ENCODE measurements at regions not wholly inside any gene's neighbourhood (a gene's known extent, or its start where the extent isn't known, plus 50 kb on each side); places are given as distances from the start of the nearest gene placed in this dataset.

GRCh38 chr5:71880536-71880935 lies 161.5 kb downstream of the CARTPT start:
- Histone ChIP-seq H2AFZ (ENCODE audit: low read length) (no peak overlapping the region), H3K9me3 (ENCODE audit: insufficient read depth, low read depth, low read length) (no peaks in the 10 kb centered on the region), H4K20me1 (ENCODE audit: insufficient read depth, low read length, poor library complexity, severe bottlenecking) (no peaks in the 10 kb centered on the region), H3K27me3 (ENCODE audit: insufficient read depth, low read length, poor library complexity, severe bottlenecking) (no peaks in the 10 kb centered on the region), H3K4me1 (ENCODE audit: insufficient read depth, low read length, poor library complexity, severe bottlenecking) (no peaks in the 10 kb centered on the region), H3K79me2 (ENCODE audit: insufficient read depth, low read length) (no peaks in the 10 kb centered on the region), H3K4me2 (ENCODE audit: low read depth, low read length, poor library complexity, severe bottlenecking) (no peak overlapping the region), H3F3A (ENCODE audit: low read depth) (no peaks in the 10 kb centered on the region), H3K9me2 (replicated peaks; ENCODE audit: low read depth, low read length) (no peaks in the 10 kb centered on the region), H3K4me3 (ENCODE audit: low read length, poor library complexity, severe bottlenecking) (no peak overlapping the region), H3K36me3 (ENCODE audit: insufficient read depth, low read length) (no peaks in the 10 kb centered on the region), H3K9ac (ENCODE audit: low read depth, low read length, poor library complexity, severe bottlenecking) (no peak overlapping the region)
- no peak for TF ChIP-seq EZH2phosphoT487 (IDR thresholded peaks at IDR 0.05; ENCODE audit: borderline replicate concordance)
- TF ChIP-seq, protein P1, sequence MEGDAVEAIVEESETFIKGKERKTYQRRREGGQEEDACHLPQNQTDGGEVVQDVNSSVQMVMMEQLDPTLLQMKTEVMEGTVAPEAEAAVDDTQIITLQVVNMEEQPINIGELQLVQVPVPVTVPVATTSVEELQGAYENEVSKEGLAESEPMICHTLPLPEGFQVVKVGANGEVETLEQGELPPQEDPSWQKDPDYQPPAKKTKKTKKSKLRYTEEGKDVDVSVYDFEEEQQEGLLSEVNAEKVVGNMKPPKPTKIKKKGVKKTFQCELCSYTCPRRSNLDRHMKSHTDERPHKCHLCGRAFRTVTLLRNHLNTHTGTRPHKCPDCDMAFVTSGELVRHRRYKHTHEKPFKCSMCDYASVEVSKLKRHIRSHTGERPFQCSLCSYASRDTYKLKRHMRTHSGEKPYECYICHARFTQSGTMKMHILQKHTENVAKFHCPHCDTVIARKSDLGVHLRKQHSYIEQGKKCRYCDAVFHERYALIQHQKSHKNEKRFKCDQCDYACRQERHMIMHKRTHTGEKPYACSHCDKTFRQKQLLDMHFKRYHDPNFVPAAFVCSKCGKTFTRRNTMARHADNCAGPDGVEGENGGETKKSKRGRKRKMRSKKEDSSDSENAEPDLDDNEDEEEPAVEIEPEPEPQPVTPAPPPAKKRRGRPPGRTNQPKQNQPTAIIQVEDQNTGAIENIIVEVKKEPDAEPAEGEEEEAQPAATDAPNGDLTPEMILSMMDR (conservative IDR thresholded peaks at IDR 0.05; ENCODE audit: low read length): no peak

- Histone ChIP-seq H3K27me3 (ENCODE audit: insufficient read depth, low read length, poor library complexity, severe bottlenecking) (no peaks in the 10 kb centered on the region), H3K9me3 (ENCODE audit: insufficient read depth, low read depth, low read length) (no peaks in the 10 kb centered on the region), H3K9ac (ENCODE audit: low read depth, low read length, poor library complexity, severe bottlenecking) (no peak overlapping the region), H3K79me2 (ENCODE audit: insufficient read depth, low read length) (no peaks in the 10 kb centered on the region), H3K36me3 (ENCODE audit: insufficient read depth, low read length) (no peaks in the 10 kb centered on the region), H3F3A (ENCODE audit: low read depth) (no peaks in the 10 kb centered on the region), H4K20me1 (ENCODE audit: insufficient read depth, low read length, poor library complexity, severe bottlenecking) (no peaks in the 10 kb centered on the region), H3K4me1 (ENCODE audit: insufficient read depth, low read length, poor library complexity, severe bottlenecking) (no peaks in the 10 kb centered on the region), H2AFZ (ENCODE audit: low read length) (no peak overlapping the region), H3K4me3 (ENCODE audit: low read length, poor library complexity, severe bottlenecking) (no peak overlapping the region), H3K4me2 (ENCODE audit: low read depth, low read length, poor library complexity, severe bottlenecking) (no peak overlapping the region), H3K9me2 (replicated peaks; ENCODE audit: low read depth, low read length) (no peaks in the 10 kb centered on the region)
- TF ChIP-seq EZH2phosphoT487 (IDR thresholded peaks at IDR 0.05; ENCODE audit: borderline replicate concordance): no peak
Observed at GRCh38 chr5:71882826-71883741, 164.0 kb downstream of the CARTPT start.

DNA sequence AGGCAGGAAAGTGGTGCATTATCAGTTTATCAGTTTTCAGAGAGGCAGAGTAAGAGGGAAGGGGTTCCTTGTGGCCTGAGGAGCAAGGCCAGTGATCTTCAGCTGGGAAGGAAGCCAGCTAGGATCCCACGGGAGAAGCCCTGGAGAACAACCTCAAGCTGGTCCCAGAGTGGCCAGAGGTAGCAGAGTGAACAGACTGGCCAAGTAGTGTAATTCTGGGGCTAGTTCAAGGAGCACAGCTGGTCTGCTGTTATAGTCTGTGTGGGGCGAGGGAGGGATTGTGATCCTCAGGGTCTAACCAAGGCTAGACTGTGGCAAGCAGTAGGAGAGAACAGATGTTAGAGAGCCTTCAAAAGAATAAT lies 164.6 kb downstream of the CARTPT start:
- TF ChIP-seq, protein P1 (conservative IDR thresholded peaks at IDR 0.05; ENCODE audit: low read length): no peak
- TF ChIP-seq EZH2phosphoT487 (IDR thresholded peaks at IDR 0.05; ENCODE audit: borderline replicate concordance): no peak
- H3K9me3 ChIP-seq (ENCODE audit: insufficient read depth, low read depth, low read length): no peaks in the 10 kb centered on the region
- no peak overlapping the region for H3K4me2 ChIP-seq (ENCODE audit: low read depth, low read length, poor library complexity, severe bottlenecking)

More for the DNA sequence above, 164.6 kb downstream of the CARTPT start:
- no peaks in the 10 kb centered on the region for H3K79me2 ChIP-seq (ENCODE audit: insufficient read depth, low read length)
- no peaks in the 10 kb centered on the region for H3K36me3 ChIP-seq (ENCODE audit: insufficient read depth, low read length)
- H3K9ac ChIP-seq (ENCODE audit: low read depth, low read length, poor library complexity, severe bottlenecking): no peak overlapping the region
- H3K27me3 ChIP-seq (ENCODE audit: insufficient read depth, low read length, poor library complexity, severe bottlenecking): peaks cover 4% of the 10 kb centered on the region
- H3K4me1 ChIP-seq (ENCODE audit: insufficient read depth, low read length, poor library complexity, severe bottlenecking): no peaks in the 10 kb centered on the region
- H3K9me2 ChIP-seq (replicated peaks; ENCODE audit: low read depth, low read length): no peaks in the 10 kb centered on the region
- H4K20me1 ChIP-seq (ENCODE audit: insufficient read depth, low read length, poor library complexity, severe bottlenecking): no peaks in the 10 kb centered on the region
- H2AFZ ChIP-seq (ENCODE audit: low read length): no peak overlapping the region
- H3K4me3 ChIP-seq (ENCODE audit: low read length, poor library complexity, severe bottlenecking): no peak overlapping the region
- H3F3A ChIP-seq (ENCODE audit: low read depth): no peaks in the 10 kb centered on the region

Measured in Loucy (cell line).